Osteocyte (in vitro differentiated cells): ENCODE measurements at regions not wholly inside any gene's neighbourhood (a gene's known extent, or its start where the extent isn't known, plus 50 kb on each side); places are given as distances from the start of the nearest gene placed in this dataset.
A peak's percentile ranks its signal among the peaks of the same experiment; 100 is the strongest.

ENCODE experiments used
- DNase-seq: peaks from one replicate; pipeline ENCODE4 v3.0.0; 2021; ENCODE audit warnings: mixed read lengths; ENCODE audit not compliant: unreplicated experiment; ENCODE audit errors: extremely low spot score
- H3K27ac Mint-ChIP-seq: one replicate; pipeline ENCODE4 v1.8.0; 2021; ENCODE audit warnings: mild to moderate bottlenecking, mixed read lengths; ENCODE audit not compliant: unreplicated experiment
- H3K27me3 Mint-ChIP-seq: one replicate; pipeline ENCODE4 v1.8.0; 2021; ENCODE audit warnings: mixed read lengths; ENCODE audit not compliant: unreplicated experiment
- H3K36me3 Mint-ChIP-seq: one replicate; pipeline ENCODE4 v1.8.0; 2021; ENCODE audit warnings: mixed read lengths; ENCODE audit not compliant: unreplicated experiment
- H3K4me1 Mint-ChIP-seq: one replicate; pipeline ENCODE4 v1.8.0; 2021; ENCODE audit warnings: mixed read lengths; ENCODE audit not compliant: unreplicated experiment
- H3K4me3 Mint-ChIP-seq: one replicate; pipeline ENCODE4 v1.8.0; 2021; ENCODE audit warnings: mild to moderate bottlenecking, moderate library complexity, mixed read lengths; ENCODE audit not compliant: unreplicated experiment
- H3K9me3 Mint-ChIP-seq: one replicate; pipeline ENCODE4 v1.8.0; 2021; ENCODE audit warnings: mixed read lengths; ENCODE audit not compliant: unreplicated experiment
- CTCF ChIP-seq: fragments of 200-600 bp; sonication (generic); IDR thresholded peaks from 2 replicates; pipeline ENCODE4 v1.5.0; 2021; ENCODE audit warnings: antibody characterized with exemption, mild to moderate bottlenecking, moderate library complexity

- Mint-ChIP-seq H3K36me3 (peaks cover 6% of the 10 kb centered on the region), H3K27me3 (no peaks in the 10 kb centered on the region), H3K4me1 (peaks cover 67% of the 10 kb centered on the region), H3K4me3 (peak overlapping the region; percentile 3), H3K9me3 (peaks cover 13% of the 10 kb centered on the region), H3K27ac (peak overlapping the region; percentile 97)
- no peak for TF ChIP-seq CTCF
- no peak for DNase-seq
Observed at GRCh38 chr1:98323388-98323787, 338.1 kb upstream of the SNX7 start.

- Mint-ChIP-seq H3K9me3 (peaks cover 13% of the 10 kb centered on the region), H3K4me3 (no peak overlapping the region), H3K27me3 (no peaks in the 10 kb centered on the region), H3K27ac (peak overlapping the region; percentile 97), H3K4me1 (peaks cover 68% of the 10 kb centered on the region), H3K36me3 (peaks cover 6% of the 10 kb centered on the region)
- TF ChIP-seq CTCF, result no peak
- DNase-seq, result no peak
Observed at GRCh38 chr1:98322966-98323365, 338.6 kb upstream of the SNX7 start.

GRCh38 chr1:98322086-98322485 is 339.4 kb upstream of the SNX7 start:
- H3K4me1 Mint-ChIP-seq, result peaks cover 63% of the 10 kb centered on the region
- peaks cover 13% of the 10 kb centered on the region for H3K9me3 Mint-ChIP-seq
- no peak for DNase-seq
- H3K27me3 Mint-ChIP-seq, result no peaks in the 10 kb centered on the region
- peaks cover 6% of the 10 kb centered on the region for H3K36me3 Mint-ChIP-seq
- no peak for TF ChIP-seq CTCF
- no peak overlapping the region for H3K4me3 Mint-ChIP-seq
- H3K27ac Mint-ChIP-seq, result peak overlapping the region; percentile 97

- peaks cover 61% of the 10 kb centered on the region for H3K4me1 Mint-ChIP-seq
- H3K27ac Mint-ChIP-seq, result peak overlapping the region; percentile 97
- DNase-seq, result no peak
Observed at GRCh38 chr1:98321191-98321590, 340.3 kb upstream of the SNX7 start.

GRCh38 chr1:98316286-98316905 is 345.1 kb upstream of the SNX7 start:
- Mint-ChIP-seq H3K4me1 (peaks cover 40% of the 10 kb centered on the region), H3K4me3 (no peak overlapping the region), H3K9me3 (peaks cover 8% of the 10 kb centered on the region), H3K27ac (peak overlapping the region; percentile 86), H3K36me3 (peaks cover 6% of the 10 kb centered on the region), H3K27me3 (no peaks in the 10 kb centered on the region)
- DNase-seq, result no peak
- no peak for TF ChIP-seq CTCF

More at GRCh38 chr1:98321191-98321590, 340.3 kb upstream of the SNX7 start:
- peaks cover 6% of the 10 kb centered on the region for H3K36me3 Mint-ChIP-seq
- H3K4me3 Mint-ChIP-seq, result no peak overlapping the region
- TF ChIP-seq CTCF, result no peak
- H3K27me3 Mint-ChIP-seq, result no peaks in the 10 kb centered on the region
- peaks cover 13% of the 10 kb centered on the region for H3K9me3 Mint-ChIP-seq
